ENCODE measurements at regions not wholly inside any gene's neighbourhood (a gene's known extent, or its start where the extent isn't known, plus 50 kb on each side); places are given as distances from the start of the nearest gene placed in this dataset.

- FAIRE-seq: no peak
Observed at GRCh38 chr3:18295171-18295920, 129.8 kb downstream of the SATB1 start.

- no peak for FAIRE-seq
Observed at GRCh38 chr3:18290157-18290556, 135.0 kb downstream of the SATB1 start.

- FAIRE-seq: no peak
Observed at GRCh38 chr3:18288243-18288642, 136.9 kb downstream of the SATB1 start.

GRCh38 chr3:18284716-18285115, 140.4 kb downstream of the SATB1 start:
- FAIRE-seq: no peak

- no peak for FAIRE-seq
Observed at GRCh38 chr3:18283680-18284079, 141.5 kb downstream of the SATB1 start.

GRCh38 chr3:18282507-18282906, 142.6 kb downstream of the SATB1 start:
- no peak for FAIRE-seq

GRCh38 chr3:18279226-18279737, 145.9 kb downstream of the SATB1 start:
- no peak for FAIRE-seq

GRCh38 chr3:18264853-18265252, 160.3 kb downstream of the SATB1 start:
- FAIRE-seq: no peak

- FAIRE-seq: no peak
Observed at GRCh38 chr3:18264361-18264760, 160.8 kb downstream of the SATB1 start.

GRCh38 chr3:18258492-18258891, 166.6 kb downstream of the SATB1 start:
- no peak for FAIRE-seq

- FAIRE-seq: no peak
Observed at GRCh38 chr3:18252578-18252977, 172.6 kb downstream of the SATB1 start.

- FAIRE-seq: no peak
Observed at GRCh38 chr3:18250991-18251390, 174.1 kb downstream of the SATB1 start.

GRCh38 chr3:18249126-18249525, 176.0 kb downstream of the SATB1 start:
- no peak for FAIRE-seq

GRCh38 chr3:18247776-18248310, 177.3 kb downstream of the SATB1 start:
- no peak for FAIRE-seq

- FAIRE-seq: no peak
Observed at GRCh38 chr3:18247139-18247695, 177.9 kb downstream of the SATB1 start.

GRCh38 chr3:18246336-18247060, 178.6 kb downstream of the SATB1 start:
- no peak for FAIRE-seq

- FAIRE-seq: no peak
Observed at GRCh38 chr3:18245721-18246120, 179.4 kb downstream of the SATB1 start.

- FAIRE-seq: no peak
Observed at GRCh38 chr3:18241837-18242236, 183.3 kb downstream of the SATB1 start.

GRCh38 chr3:18239674-18240073, 185.5 kb downstream of the SATB1 start:
- no peak for FAIRE-seq

- FAIRE-seq: no peak
Observed at GRCh38 chr3:18238746-18239331, 186.3 kb downstream of the SATB1 start.

- FAIRE-seq: no peak
Observed at GRCh38 chr3:18238332-18238731, 186.8 kb downstream of the SATB1 start.

GRCh38 chr3:18237251-18238005, 187.7 kb downstream of the SATB1 start:
- FAIRE-seq: no peak
